ENCODE measurements at regions not wholly inside any gene's neighbourhood (a gene's known extent, or its start where the extent isn't known, plus 50 kb on each side); places are given as distances from the start of the nearest gene placed in this dataset.
"Not testable (repeated sequence)": the region's sequence is repeated elsewhere in the genome, so short reads cannot be mapped to it uniquely, and the experiment has no call there.

GRCh38 chr9:13800776-13801175 is 513.2 kb downstream of the NFIB start (continued):
- TF ChIP-seq MXI1 (IDR thresholded peaks at IDR 0.05; ENCODE audit: low read depth, low read length) (no peak), HDAC6 (IDR thresholded peaks at IDR 0.05; ENCODE audit: unreplicated experiment) (no peak), BCL3 (IDR thresholded peaks at IDR 0.05; ENCODE audit: borderline replicate concordance, insufficient read depth, low read depth, low read length, poor library complexity, severe bottlenecking) (no peak), SIN3A (IDR thresholded peaks at IDR 0.05; ENCODE audit: low read depth, low read length) (no peak), FOS (IDR thresholded peaks at IDR 0.05; ENCODE audit: borderline replicate concordance, extremely low read depth, insufficient read length) (no peak), CBFB (IDR thresholded peaks at IDR 0.05; ENCODE audit: low read depth) (no peak)

GRCh38 chr9:13797701-13798100 is 516.2 kb downstream of the NFIB start:
- H3K4me1 ChIP-seq (ENCODE audit: control insufficient read depth, insufficient read depth, low read length); in situ Hi-C loops (cut with MboI); H3K4me2 ChIP-seq (ENCODE audit: control insufficient read depth, insufficient read depth); CTCF ChIA-PET; H3K4me3 ChIP-seq; RAD21 ChIA-PET (ENCODE audit: unreplicated experiment); H3K9me3 ChIP-seq (replicated peaks; ENCODE audit: control insufficient read depth, insufficient read depth, low read length); BruUV-seq (replicated peaks); intact Hi-C loops (cut with micrococcal nuclease; ENCODE audit: unreplicated experiment); H3K27me3 ChIP-seq (replicated peaks in 1 of 2; ENCODE audit: control insufficient read depth in 2 of 2, insufficient read depth in 2 of 2, low read length in 1 of 2); H3K27ac ChIP-seq (ENCODE audit: control insufficient read depth, insufficient read depth); SMC1A ChIA-PET (ENCODE audit: uncharacterized antibody, unreplicated experiment); H2AFZ ChIP-seq (ENCODE audit: control insufficient read depth, low read depth, low read length); POLR2A ChIA-PET; H3K79me2 ChIP-seq (ENCODE audit: control insufficient read depth, insufficient read depth, low read length); H4K20me1 ChIP-seq (ENCODE audit: control insufficient read depth, insufficient read depth); H3K36me3 ChIP-seq (ENCODE audit: control insufficient read depth in 2 of 2, insufficient read depth in 2 of 2, low read length in 1 of 2); DNase-seq (ENCODE audit: low read depth, low spot score); FAIRE-seq; H3K9ac ChIP-seq (ENCODE audit: control insufficient read depth, insufficient read depth, low read length); ATAC-seq: not testable (repeated sequence)
- WGBS (ENCODE audit: insufficient coverage, insufficient replicate concordance, low lambda C conversion rate, missing lambda C conversion rate): 46% methylated on average over 2 of the region's 2 CpGs
